ENCODE measurements at regions not wholly inside any gene's neighbourhood (a gene's known extent, or its start where the extent isn't known, plus 50 kb on each side); places are given as distances from the start of the nearest gene placed in this dataset.

DNA sequence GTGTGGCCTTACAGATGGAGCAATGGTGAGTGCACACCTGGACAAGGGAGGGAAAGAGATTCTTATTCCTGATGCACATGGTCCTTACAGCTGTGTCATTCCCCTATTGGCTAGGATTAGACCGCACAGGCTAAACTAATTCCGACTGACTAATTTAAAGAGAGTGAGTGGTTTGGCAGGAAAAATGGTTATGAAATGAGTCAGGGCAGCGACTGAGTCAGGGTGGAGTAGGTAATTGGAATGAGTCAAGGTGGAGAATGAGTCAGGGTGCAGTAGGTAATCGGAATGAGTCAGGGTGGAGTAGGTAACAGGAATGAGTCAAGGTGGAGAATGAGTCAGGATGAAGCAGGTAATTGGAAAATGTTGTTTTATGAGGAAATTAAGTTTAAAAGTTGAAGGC lies 1353.7 kb upstream of the LRRTM1 start:
- Mint-ChIP-seq H3K4me3 (no peak overlapping the region), H3K9me3 (peaks cover 4 to 23% (median 6%) of the 10 kb centered on the region in 3 donors), H3K27me3 (no peaks in the 10 kb centered on the region), H3K4me1 (no peaks in the 10 kb centered on the region), H3K27ac (no peak overlapping the region), H3K36me3 (peaks cover 3% of the 10 kb centered on the region)

DNA sequence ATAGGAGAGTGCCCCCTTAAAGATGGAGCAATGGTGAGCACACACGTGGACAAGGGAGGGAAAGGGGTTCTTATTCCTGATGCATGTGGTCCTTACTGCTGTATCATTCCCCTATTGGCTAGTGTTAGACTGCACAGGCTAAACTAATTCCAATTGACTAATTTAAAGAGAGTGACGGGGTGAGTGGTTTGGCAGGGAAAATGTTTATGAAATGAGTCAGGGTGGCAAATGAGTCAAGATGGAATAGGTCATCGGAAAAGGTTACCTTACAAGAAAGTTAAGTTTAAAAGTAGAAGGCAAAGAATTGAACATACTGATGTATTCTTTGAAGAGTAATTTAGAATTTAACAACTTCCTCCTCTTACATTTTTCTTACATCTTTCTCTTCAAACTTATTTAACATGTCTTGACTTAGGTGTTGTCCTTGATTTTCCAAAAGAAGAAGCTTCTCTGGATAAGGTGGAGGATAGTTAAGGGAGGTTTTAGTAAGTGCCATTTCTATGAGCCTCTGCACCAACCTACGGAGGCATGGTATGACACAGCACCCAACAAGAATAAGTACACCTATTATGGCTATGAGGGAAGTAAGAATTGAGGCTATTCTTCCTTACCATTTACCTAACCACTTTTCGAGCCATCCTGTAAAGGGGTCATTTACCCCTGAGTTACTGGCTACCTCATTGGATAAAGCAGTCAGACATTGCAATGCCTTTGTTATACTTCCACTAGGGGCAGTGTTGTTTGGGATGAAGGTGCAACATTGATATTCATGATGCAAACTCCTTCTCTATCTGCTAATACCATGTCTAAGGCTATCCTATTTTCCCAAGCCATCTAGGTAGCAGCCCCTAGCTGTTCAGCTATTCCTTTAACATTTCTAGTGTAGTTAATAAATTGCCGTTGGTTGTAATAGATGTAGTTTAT lies 1345.8 kb upstream of the LRRTM1 start:
- no peaks in the 10 kb centered on the region for H3K4me1 Mint-ChIP-seq
- no peaks in the 10 kb centered on the region for H3K27me3 Mint-ChIP-seq
- no peaks in the 10 kb centered on the region for H3K36me3 Mint-ChIP-seq
- no peak overlapping the region for H3K4me3 Mint-ChIP-seq
- no peak overlapping the region for H3K27ac Mint-ChIP-seq
- H3K9me3 Mint-ChIP-seq, result peaks cover 1 to 25% (median 5%) of the 10 kb centered on the region in 3 donors

DNA sequence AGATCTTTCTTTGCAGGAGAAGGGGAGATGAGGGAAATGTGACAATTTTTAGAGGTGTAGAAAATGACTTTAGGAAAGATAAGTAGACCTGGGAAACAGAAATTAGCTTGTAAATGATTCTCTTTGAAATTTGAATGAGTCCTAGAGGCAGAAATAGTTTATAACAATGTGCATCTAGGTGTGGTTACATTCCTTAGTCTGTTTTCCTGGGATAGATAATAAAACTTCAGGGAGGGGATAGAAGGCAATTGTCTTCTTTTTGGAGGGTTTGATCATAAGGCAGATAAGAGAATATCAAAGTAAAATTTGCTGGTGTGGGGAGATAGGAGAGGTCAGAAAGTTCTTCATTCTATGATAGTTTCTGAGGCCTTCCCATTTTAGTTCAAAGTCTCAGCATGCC lies 1344.3 kb upstream of the LRRTM1 start:
- Mint-ChIP-seq H3K9me3 (peaks cover 1 to 25% (median 5%) of the 10 kb centered on the region in 3 donors), H3K4me1 (no peaks in the 10 kb centered on the region), H3K27me3 (no peaks in the 10 kb centered on the region), H3K4me3 (no peak overlapping the region), H3K36me3 (no peaks in the 10 kb centered on the region), H3K27ac (peak overlapping the region in 1 of 3 donors; percentile 1)

DNA sequence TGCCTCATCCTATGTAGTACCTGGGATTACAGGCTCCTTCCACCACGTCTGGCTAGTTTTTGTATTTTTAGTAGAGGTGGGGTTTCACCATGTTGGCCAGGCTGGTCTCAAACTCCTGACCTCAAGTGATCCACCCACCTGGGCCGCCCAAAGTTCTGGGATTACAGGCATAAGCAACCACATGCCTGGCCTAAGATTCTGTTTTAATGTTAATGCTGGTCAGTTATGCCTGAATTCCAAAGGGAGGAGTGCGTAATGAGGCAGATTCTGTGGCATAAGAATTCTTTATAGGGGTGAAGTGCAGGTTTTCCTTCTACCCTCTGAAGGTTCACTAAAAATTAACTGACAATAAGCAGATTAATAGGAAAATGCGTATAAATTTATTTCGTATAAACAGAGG lies 1343.8 kb upstream of the LRRTM1 start:
- no peak overlapping the region for H3K4me3 Mint-ChIP-seq
- peaks cover 1 to 21% (median 5%) of the 10 kb centered on the region in 3 donors for H3K9me3 Mint-ChIP-seq
- H3K36me3 Mint-ChIP-seq, result no peaks in the 10 kb centered on the region
- no peaks in the 10 kb centered on the region for H3K27me3 Mint-ChIP-seq
- peak overlapping the region in 2 of 3 donors; percentile 1 to 67 for H3K27ac Mint-ChIP-seq
- H3K4me1 Mint-ChIP-seq, result no peaks in the 10 kb centered on the region

DNA sequence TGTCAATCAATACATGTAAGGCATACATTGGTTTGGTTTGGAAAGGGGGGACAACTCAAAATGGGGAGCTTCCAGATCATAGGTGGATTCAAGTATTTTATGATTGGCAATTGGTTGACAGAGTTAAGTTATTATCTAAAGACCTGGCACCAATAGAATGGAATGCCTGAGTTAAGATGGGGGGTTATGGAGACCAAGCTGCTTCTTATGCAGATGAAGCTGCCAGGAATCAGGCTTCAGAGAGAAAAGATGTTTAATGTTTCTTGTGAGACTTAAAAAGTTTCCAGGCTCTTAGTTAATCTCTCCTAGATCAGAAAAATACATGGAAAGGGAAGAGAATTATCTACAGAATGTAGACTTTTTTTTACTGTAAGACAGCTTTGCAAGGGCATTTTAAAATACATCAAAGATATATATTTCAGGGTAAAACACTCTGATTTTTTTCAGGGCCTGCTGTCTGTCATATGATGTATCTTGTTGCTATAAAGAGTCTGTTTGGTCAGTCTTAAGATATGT lies 1343.2 kb upstream of the LRRTM1 start:
- no peaks in the 10 kb centered on the region for H3K4me1 Mint-ChIP-seq
- H3K4me3 Mint-ChIP-seq, result no peak overlapping the region
- no peaks in the 10 kb centered on the region for H3K36me3 Mint-ChIP-seq
- H3K27me3 Mint-ChIP-seq, result no peaks in the 10 kb centered on the region
- H3K9me3 Mint-ChIP-seq, result peaks cover 1 to 22% (median 5%) of the 10 kb centered on the region in 3 donors
- peak overlapping the region in 1 of 3 donors; percentile 67 for H3K27ac Mint-ChIP-seq

DNA sequence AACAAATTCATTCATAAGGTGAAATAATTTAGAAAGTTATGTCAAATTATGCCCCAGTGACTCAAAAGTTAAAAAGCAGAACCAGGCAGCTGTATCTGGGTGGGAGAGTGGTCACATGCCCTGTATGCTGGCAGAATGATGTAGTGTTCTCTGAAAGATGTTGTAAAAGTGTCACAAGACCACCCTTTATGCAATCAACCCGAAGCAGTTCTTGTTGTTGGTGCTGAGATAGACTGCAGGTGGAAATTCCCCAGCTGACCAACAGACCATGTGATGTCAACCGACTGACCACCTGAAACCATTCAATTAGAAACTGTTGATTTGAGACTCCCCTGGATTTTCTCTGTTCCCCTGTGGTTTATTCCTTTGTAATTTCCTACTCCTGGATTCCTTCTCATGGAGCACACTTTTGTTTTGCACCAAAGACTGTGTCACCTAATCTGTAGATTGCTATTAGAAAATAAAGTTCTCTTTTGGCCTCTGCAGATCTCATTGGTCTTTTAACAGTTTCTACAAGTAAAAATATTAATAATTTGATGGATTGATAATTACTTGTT lies 1341.3 kb upstream of the LRRTM1 start:
- Mint-ChIP-seq H3K9me3 (peaks cover 1 to 32% (median 5%) of the 10 kb centered on the region in 3 donors), H3K27ac (no peak overlapping the region), H3K27me3 (no peaks in the 10 kb centered on the region), H3K4me1 (no peaks in the 10 kb centered on the region), H3K36me3 (no peaks in the 10 kb centered on the region), H3K4me3 (no peak overlapping the region)

DNA sequence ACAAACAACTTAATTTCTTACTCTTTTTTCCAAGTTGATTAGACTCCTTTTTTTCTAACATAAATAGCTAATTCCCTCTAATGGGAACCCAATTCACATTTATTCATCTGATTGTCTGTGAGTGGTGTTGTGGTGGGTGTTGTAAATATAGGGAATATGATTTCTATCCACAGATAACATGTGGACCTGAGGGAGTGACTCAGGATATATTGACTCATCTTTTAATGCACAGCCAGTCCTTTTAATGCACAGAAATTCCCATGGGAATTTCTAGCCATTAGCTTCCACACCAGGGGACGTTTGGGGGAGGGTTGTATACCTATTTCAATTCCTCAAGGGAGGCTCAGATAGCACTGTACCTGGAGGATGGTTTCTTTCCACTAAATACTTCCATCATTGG lies 1339.6 kb upstream of the LRRTM1 start:
- no peaks in the 10 kb centered on the region for H3K27me3 Mint-ChIP-seq
- H3K4me3 Mint-ChIP-seq, result no peak overlapping the region
- H3K36me3 Mint-ChIP-seq, result no peaks in the 10 kb centered on the region
- H3K9me3 Mint-ChIP-seq, result peaks cover 1 to 24% (median 5%) of the 10 kb centered on the region in 3 donors
- no peaks in the 10 kb centered on the region for H3K4me1 Mint-ChIP-seq
- no peak overlapping the region for H3K27ac Mint-ChIP-seq

DNA sequence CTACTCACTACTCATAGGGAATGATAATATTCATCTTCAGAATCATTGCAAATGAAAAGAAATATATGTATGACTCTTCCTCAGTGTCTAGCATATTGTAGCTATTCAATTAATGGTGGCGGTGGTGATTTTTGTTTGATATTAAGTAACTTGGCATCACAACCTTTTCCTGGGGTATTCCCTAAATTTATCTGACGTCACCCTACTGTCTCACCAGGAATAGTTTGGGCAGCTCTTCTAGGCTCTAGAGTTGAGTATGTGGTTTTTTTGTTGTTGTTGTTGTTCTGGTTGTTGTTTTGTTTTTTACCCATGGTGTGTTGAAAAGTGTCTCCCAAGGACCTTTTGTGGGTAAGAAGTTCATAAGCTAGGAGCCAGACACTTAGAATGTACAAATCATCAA lies 1320.3 kb upstream of the LRRTM1 start:
- H3K4me3 Mint-ChIP-seq, result no peak overlapping the region

DNA sequence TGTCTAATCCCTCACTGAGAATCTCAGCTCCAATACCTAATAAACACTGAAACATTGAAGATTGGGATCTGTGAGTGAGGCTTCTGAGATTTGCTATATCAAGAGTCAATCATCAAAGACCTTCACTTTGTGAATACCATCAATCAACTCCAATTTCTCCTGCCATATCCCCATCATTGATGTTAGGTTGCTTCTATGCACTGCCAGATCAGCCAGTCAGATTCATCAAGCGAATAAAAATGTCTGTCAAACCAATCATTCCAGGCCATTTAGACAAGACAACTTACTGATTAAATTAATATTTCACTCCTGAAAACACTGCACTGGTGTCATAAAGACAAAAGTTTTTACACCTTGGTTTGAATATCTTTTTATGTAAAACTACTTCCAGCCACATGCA lies 1295.5 kb upstream of the LRRTM1 start:
- Mint-ChIP-seq H3K4me1 (no peaks in the 10 kb centered on the region), H3K27ac (no peak overlapping the region), H3K9me3 (peaks cover 0 to 20% (median 12%) of the 10 kb centered on the region in 3 donors), H3K27me3 (no peaks in the 10 kb centered on the region), H3K36me3 (no peaks in the 10 kb centered on the region), H3K4me3 (no peak overlapping the region)

More for the DNA sequence above, 1320.3 kb upstream of the LRRTM1 start:
- Mint-ChIP-seq H3K36me3 (no peaks in the 10 kb centered on the region), H3K27me3 (no peaks in the 10 kb centered on the region), H3K9me3 (peaks cover 3 to 13% (median 7%) of the 10 kb centered on the region in 3 donors), H3K4me1 (no peaks in the 10 kb centered on the region), H3K27ac (no peak overlapping the region)

DNA sequence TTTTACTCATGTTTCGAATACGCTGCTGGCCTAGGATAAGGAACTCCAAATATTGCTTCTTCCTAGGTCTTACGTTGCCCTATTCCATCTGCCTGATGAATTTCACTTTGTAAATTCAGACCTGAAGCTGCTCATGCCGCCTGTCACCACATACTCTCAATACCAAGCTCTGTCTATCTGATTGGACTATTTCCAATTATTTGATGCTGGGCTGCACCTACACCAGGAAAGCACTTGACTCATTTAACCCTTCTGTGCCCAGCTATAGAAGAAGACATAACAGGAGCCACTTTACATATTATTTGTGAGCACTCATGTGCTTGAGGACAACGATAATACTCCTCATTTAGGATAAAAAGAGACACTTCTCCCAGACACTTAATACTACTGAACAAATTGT lies 1293.9 kb upstream of the LRRTM1 start:
- Mint-ChIP-seq H3K9me3 (peaks cover 0 to 22% (median 10%) of the 10 kb centered on the region in 3 donors), H3K4me3 (no peak overlapping the region), H3K36me3 (no peaks in the 10 kb centered on the region), H3K27me3 (no peaks in the 10 kb centered on the region), H3K4me1 (no peaks in the 10 kb centered on the region), H3K27ac (no peak overlapping the region)

DNA sequence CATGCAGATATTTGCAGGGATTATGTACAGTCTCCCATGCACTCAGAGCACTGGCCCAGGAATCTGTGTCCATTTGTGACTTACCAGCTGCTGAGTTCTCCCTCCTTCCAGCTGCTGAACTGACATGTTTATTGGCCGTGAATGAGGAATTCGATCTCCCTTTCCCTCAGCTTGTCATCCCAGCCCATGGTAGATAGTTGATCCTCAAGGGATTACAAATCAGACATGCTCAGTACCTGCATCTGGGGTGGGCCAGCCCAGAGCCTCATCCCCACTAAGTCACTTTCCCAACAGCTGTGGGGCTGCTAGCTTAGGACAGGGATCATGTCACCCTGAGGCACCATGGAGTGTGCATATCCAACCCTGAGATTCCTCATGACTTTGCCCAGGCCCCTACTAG lies 1284.9 kb upstream of the LRRTM1 start:
- Mint-ChIP-seq H3K4me1 (no peaks in the 10 kb centered on the region), H3K9me3 (peaks cover 0 to 13% (median 2%) of the 10 kb centered on the region in 3 donors), H3K36me3 (no peaks in the 10 kb centered on the region), H3K4me3 (no peak overlapping the region), H3K27me3 (no peaks in the 10 kb centered on the region), H3K27ac (no peak overlapping the region)

DNA sequence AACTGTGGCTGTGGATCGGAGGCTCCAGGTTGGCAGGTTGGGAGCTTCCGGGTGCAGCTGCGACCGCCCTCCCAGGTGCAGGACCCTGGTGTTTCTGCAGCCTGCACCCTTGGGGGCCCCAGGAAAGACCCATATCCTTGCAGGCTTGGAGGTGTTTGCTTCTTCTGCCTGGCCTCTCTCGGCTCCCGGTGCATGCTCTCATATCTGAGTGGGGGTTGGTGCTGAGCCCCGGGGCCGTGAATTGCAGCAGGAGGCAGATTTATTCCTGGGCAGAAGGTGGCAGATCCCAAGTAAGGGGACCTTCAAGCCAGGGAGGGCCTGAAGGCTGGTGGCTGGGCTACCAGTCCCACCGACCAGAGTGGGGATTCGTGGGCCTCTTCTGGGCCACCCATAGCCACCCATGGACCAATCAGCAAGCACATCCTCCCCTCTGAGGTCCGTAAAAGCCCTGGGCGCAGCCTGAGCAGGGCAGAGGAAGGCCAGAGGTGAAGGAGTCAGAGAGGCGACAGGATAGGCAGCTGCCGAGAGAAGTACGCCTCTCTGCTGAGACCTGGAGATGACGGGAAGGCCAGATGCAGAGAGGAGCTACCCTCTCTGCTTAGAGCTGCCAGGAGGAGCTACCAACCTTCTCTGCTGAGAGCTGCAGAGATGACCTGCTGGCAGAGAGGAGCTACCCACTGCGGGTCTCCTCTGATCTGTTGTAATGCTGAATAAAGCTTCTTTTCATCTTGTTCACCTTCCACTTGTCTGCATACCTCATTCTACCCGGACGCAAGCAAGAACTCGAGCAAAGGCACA lies 1279.0 kb upstream of the LRRTM1 start:
- Mint-ChIP-seq H3K9me3 (peaks cover 2 to 15% (median 4%) of the 10 kb centered on the region in 3 donors), H3K27me3 (no peaks in the 10 kb centered on the region), H3K36me3 (no peaks in the 10 kb centered on the region), H3K4me1 (no peaks in the 10 kb centered on the region), H3K27ac (no peak overlapping the region), H3K4me3 (no peak overlapping the region)

DNA sequence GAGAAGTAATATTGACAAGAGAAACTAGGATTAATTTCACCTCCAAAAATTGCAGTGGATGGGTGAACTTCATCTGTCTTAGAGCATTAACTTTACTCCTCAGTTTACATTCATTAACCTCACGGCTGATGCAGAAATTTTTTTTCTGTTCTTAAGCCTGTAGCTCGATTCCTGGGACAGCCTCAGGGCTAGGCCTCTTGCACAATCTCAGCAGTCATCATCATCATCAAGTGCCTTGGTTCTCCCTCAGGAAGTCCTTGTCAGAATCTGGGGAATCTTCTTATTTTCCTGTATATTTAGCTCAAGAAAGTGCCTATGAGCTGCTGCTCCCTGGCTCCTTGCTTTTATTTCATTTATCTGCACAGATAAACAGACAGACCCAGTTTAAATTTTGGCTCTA lies 1272.2 kb upstream of the LRRTM1 start:
- no peak overlapping the region for H3K27ac Mint-ChIP-seq
- H3K9me3 Mint-ChIP-seq, result peaks cover 0 to 16% (median 7%) of the 10 kb centered on the region in 3 donors
- no peak overlapping the region for H3K4me3 Mint-ChIP-seq
- no peaks in the 10 kb centered on the region for H3K36me3 Mint-ChIP-seq
- H3K27me3 Mint-ChIP-seq, result no peaks in the 10 kb centered on the region
- no peaks in the 10 kb centered on the region for H3K4me1 Mint-ChIP-seq

DNA sequence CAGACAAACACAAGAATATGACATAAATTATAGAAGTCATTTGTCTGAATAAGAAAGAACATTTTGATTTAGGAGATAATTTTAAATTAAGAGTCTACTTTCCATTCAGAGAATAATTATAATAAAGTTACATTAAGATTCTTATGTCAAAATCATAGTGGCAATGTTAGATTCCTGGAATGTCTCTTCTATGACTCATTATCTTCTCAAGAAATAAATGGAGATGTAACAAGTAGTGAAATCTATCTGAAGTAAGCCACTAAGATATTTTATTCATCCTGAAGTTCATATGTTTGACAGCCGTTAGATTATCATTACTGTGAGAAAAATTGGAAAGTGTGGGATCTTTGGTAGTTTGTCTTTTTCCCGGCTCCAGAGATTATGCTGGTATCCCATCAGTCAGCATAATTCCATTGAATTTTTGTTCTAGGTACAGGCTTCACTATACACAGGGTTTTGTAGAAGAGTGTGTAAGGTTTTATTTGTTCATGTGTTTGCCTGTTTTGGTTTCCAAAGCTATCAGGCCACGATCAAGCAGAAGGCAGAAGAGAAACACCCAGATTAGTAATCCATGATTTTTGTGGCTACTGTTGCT lies 1246.6 kb upstream of the LRRTM1 start:
- Mint-ChIP-seq H3K9me3 (peaks cover 2 to 6% (median 5%) of the 10 kb centered on the region in 3 donors), H3K27me3 (no peaks in the 10 kb centered on the region), H3K36me3 (no peaks in the 10 kb centered on the region)

More for the DNA sequence above, 1246.6 kb upstream of the LRRTM1 start:
- no peak overlapping the region for H3K27ac Mint-ChIP-seq
- no peaks in the 10 kb centered on the region for H3K4me1 Mint-ChIP-seq
- H3K4me3 Mint-ChIP-seq, result no peak overlapping the region
